Activated CD4-positive, alpha-beta T cell treated with anti-CD3 and anti-CD28 coated beads, Interleukin-2, Interleukin-6, amounts not matched to agents 100 ng/mL and 50 ng/mL, durations not matched to agents 16 hours and 8 hours (primary cell): ENCODE measurements at regions not wholly inside any gene's neighbourhood (a gene's known extent, or its start where the extent isn't known, plus 50 kb on each side); places are given as distances from the start of the nearest gene placed in this dataset.
"Not testable (repeated sequence)": the region's sequence is repeated elsewhere in the genome, so short reads cannot be mapped to it uniquely, and the experiment has no call there.

Experiments used
- DNase-seq: peaks from one replicate; pipeline ENCODE4 v3.0.0-alpha.2; 2020

- DNase-seq, result not testable (repeated sequence)
These were observed 198.2 kb upstream of the APCDD1 start for GRCh38 chr18:10256276-10256675.

DNA sequence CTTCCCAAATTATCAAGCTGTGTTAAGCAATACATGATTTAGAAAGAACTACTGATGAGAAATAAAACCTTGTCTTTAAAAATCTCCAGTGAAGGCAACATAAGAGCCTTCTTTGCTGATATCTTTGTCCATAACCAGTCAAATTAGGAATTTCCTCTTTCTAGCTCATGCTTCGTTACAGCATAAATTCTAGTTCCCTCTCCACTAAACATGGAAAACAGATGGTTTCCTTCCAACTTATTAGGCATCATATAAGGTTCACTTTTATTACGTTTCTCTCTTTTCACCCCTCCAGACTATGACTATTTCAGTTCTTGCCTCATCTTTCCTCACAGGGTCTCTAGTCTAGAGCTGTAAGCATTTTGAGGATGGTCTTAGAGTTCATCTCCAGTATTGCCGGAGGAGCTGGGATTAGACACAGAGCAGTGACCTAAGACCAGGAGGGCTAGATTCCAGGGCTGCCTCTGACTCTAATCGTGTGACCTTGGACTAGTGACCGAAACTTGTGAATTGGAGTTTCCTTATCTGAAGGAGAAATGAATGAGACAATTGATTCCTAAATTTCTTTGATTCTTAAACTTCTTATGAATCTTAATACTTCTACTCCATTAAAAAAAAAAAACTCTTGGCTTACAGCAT, 195.5 kb upstream of the APCDD1 start:
- no peak for DNase-seq

- no peak for DNase-seq
These were observed 194.5 kb upstream of the APCDD1 start for GRCh38 chr18:10259901-10260300.

GRCh38 chr18:10261344-10262276, 192.8 kb upstream of the APCDD1 start:
- no peak for DNase-seq

DNA sequence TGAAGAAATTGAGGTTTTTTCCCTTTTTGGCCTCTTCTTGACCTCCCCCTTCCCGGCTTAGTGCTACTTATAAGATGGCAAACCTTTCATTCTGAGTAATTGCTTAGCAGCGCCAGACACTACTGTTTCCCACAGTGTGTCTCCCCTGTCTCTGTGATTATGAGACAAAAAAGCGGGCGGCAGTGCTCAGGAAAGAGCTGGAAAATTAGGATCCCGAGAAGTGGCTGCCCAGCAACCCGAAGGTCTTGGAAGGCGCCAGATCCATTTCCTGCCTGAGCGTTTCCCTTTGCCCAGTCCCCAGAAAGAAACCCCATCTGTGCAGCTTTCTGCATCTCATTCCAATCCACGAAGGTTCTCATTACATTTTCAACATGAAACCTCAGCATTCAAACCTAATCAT, 191.9 kb upstream of the APCDD1 start:
- no peak for DNase-seq

- no peak for DNase-seq
These were observed 190.2 kb upstream of the APCDD1 start for GRCh38 chr18:10264260-10264659.

DNA sequence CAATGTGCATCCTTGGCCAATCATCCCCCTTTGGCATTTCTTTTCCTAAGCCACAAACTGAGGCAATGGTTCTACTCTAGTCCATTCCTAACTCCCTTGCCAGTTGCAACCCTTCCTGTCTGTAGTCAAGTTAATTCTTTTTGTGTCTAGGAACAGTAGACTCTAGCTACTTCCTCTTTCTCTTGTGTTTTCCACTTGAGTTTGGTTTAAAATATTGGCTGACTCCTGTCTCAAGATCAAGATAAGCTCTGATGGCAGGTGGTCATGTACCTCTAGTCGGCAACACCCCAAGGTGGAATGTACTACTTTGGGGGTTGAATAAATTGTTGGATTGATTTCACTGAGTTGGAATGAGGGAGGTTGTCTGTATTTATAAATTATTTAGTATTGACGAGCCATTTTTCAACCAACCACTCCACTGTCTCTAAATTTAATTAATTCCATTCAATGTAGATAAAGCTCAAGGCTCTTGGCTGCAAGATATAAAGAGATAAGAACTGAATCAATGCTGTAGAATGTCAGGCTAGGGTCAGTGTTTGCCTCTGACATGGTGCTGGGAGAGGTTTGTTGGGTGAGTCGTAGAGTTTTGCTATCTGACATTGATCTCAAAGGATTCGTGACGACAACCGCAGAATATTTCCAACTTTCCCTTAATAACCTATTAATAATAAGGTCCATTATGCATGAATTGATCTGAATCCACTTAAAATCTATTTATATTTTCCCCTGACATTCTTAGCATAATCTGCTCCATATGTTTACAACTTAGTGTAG, 188.7 kb upstream of the APCDD1 start:
- DNase-seq, result no peak

DNA sequence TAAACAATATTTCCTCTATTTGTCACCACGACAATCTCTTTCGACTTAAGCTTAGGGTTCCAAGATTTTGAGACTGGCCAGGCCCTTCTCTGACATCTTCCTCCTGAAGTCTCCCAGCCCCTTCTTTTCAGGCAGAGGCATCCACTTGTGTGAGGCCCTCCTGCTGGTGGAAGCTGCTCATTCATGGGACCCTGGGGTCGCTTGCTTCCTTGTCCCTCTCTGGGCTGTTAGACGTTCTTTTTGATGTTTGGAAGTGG, 188.2 kb upstream of the APCDD1 start:
- no peak for DNase-seq

GRCh38 chr18:10269261-10269660, 185.2 kb upstream of the APCDD1 start:
- DNase-seq, result no peak

GRCh38 chr18:10270151-10270571, 184.3 kb upstream of the APCDD1 start:
- DNase-seq, result no peak

DNA sequence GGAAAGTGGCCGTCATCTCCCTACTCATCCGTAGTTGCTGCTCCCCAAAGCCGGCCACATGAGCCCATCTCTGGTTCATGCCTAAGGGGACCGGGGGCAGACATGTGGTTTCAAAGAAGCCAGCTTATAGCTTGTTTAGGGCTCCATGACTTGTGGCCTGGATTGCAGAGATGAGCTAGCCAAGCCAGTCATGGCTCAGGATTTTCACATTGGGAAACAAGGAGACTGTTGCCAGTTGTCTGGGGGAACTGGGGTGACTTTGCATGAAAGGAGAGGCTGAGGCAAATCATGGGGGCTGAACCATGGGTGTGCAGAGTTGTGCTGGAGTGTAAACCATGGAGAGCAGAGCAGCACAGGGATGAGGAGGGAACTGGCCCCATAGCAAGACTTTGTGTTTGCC, 183.0 kb upstream of the APCDD1 start:
- DNase-seq, result no peak

GRCh38 chr18:10274301-10274700, 180.1 kb upstream of the APCDD1 start:
- no peak for DNase-seq

- DNase-seq, result no peak
These were observed 178.9 kb upstream of the APCDD1 start for GRCh38 chr18:10275486-10275885.

DNA sequence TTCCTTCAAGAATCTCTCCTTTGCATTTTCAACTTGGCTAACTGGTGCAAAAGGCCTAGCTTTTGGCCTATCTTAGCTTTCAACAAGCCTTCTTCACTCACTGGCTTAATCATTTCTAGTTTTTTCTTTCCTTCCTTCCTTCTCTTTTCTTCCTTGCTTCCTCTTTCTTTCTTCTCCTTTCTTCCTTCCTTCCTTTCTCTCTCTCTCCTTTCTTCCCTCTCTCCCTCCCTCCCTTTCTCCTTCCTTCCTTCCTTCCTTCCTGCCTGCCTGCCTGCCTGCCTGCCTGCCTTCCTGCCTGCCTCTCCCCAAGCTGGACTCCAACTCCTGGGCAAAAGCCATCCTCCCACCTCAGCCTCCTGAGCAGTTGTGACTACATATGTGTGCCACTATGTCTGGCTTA, 176.2 kb upstream of the APCDD1 start:
- no peak for DNase-seq

GRCh38 chr18:10279471-10279870, 175.0 kb upstream of the APCDD1 start:
- no peak for DNase-seq

- DNase-seq, result no peak
These were observed 174.4 kb upstream of the APCDD1 start for GRCh38 chr18:10279905-10280644.

DNA sequence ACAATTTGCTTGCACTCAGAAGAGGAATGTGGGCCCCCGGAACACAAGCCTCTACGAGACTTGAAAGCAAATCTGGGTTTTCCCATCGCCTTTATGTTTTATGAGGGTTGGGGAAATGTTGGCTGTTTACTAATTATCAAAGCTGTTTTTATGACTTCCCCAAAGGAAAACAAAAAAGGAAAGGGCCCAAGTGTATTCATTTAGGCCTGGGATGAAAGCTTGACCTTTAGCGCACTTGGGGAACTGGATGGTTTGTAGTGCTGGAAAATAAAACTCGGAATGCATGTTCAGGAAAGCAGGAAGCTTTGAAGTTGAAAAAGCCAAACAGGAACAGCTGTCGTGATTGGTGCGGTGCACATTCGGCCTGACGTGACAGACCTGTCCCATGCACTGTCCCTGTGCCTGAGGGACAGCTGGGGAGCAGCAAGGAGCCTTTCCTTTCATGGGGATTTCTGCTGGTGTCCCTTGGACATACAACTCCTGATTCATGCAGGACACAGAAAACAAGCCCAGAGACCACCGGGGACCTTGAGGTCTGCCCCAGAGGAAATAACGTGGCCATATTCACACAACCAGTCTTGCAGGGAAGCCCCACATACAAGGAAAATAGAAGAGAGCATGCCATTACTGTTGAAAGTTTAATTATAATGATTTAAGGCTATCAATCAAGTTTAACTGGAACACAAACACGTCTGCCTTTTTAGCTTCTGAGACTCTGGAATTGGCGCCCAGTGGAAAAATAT, 169.7 kb upstream of the APCDD1 start:
- no peak for DNase-seq

DNA sequence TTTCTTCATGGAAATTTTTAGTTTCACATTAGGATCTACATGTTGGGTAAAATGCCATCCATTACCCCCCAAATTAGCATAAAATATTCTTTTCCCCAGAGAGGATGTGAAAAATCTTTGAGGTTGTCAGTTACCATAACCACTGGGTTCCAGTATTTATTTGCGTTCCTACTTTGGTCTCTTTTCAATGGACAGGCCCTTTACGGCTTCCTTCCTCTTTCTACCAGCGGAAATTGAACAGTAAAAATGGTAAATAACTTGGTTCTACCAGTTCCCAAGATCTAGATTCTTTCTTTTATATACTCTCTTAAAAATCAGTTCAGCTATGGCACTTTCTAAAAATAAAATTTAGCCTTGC, 169.2 kb upstream of the APCDD1 start:
- DNase-seq, result no peak

DNA sequence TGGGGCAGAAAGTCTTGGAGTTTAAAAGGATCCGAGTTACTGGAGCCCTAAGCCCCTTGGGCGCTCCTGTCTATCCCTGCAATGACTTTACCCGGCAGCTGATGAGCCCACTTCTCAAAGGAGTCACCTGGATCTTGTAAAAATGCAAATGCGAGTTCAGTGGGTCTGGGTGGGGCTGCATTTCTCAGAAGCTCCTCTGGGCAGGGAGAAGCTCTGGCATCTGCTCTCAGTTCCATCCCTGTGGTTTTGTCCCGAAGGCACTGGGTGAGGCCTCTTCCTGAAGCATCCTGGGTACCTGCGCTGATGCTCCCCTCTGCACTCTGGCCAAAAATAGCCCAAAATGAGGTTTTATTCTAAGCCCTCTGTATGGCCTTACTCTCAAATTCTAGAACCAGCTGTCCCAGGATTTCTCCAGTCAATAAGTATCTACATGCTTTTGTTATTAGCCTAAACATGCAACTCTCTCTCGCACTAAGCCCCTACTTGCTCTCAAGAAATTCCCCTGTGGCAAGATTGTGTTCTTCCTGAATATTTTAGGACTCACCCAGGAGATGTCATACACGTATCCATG, 167.8 kb upstream of the APCDD1 start:
- DNase-seq, result no peak

DNA sequence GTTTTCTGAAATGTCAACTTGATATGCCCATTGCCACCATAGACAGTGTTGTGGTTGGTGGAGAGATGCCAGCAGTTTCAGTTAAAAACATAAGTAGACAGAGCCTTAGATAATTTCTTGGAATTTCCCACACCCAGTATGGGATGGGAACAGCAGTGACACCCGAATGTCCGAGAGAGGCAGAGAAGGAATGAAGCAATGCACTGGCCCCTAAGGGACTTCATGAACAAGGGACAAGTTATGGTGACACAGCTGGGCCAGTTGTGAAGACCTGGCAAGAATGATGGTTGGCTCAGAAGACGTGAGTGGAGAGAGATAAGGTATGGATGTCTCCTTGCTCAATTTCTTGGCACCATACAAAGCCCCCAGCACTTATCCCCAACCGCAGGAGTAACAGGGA, 165.2 kb upstream of the APCDD1 start:
- no peak for DNase-seq

DNA sequence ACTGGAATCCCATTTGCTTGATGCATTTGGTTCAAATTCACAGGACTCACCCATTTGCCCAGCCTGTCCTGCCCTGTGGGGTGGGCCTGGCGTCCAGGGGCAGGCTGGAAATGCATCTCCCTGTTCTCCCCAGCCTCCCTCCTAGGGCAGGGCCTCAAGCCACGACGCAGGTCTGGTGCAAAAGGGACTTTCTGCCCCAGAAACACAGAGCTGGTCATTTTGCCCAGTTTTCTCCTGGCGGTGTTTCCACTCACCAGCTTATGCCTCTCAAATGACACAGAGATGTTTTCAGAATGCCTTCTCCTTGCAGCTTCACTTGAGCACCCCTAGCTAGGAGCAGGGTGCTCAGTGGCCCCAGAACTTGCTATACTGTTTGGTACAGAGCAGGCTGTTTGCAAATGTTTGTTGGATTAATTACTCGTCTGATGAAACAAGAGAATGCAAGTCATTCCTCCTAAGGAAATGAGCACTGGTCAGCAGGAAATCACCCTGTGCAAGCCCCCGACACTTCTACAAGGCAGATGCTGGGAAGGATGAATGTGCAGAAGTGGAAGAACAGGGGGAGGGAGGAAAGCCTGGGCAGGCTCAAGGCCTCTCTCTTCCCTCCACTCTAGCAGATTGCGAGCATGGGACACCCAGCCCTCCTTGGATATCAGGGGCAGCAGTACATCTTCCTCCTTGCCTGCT, 164.3 kb upstream of the APCDD1 start:
- no peak for DNase-seq
